ENCODE measurements at regions not wholly inside any gene's neighbourhood (a gene's known extent, or its start where the extent isn't known, plus 50 kb on each side); places are given as distances from the start of the nearest gene placed in this dataset.

GRCh38 chr11:29783506-29783905 is 233.3 kb downstream of the KCNA4 start:
- H3K27ac ChIP-seq (ENCODE audit: low read depth, low read length), result no peak overlapping the region
- H3K4me2 ChIP-seq (ENCODE audit: low read depth, low read length, poor library complexity, severe bottlenecking), result no peak overlapping the region
- H3K9ac ChIP-seq (ENCODE audit: low read length), result no peak overlapping the region
- no peaks in the 10 kb centered on the region for H3F3A ChIP-seq (ENCODE audit: insufficient read depth)
- no peak for TF ChIP-seq CTCF (IDR thresholded peaks at IDR 0.05; ENCODE audit: insufficient read depth, low read length, poor library complexity, severe bottlenecking)
- TF ChIP-seq EZH2phosphoT487 (conservative IDR thresholded peaks at IDR 0.05; ENCODE audit: low read length), result no peak
- no peaks in the 10 kb centered on the region for H3K79me2 ChIP-seq (ENCODE audit: insufficient read depth, low read length)
- H3K9me3 ChIP-seq (ENCODE audit: insufficient read depth, low read length), result no peaks in the 10 kb centered on the region
- no peaks in the 10 kb centered on the region for H3K9me2 ChIP-seq (replicated peaks; ENCODE audit: insufficient read depth, low read length)
- H2AFZ ChIP-seq (ENCODE audit: low read depth, low read length, severe bottlenecking), result no peak overlapping the region
- H3K27me3 ChIP-seq (ENCODE audit: low read length), result no peaks in the 10 kb centered on the region
- H3K4me3 ChIP-seq (ENCODE audit: insufficient read depth, low read length, poor library complexity, severe bottlenecking), result no peak overlapping the region
- no peaks in the 10 kb centered on the region for H3K36me3 ChIP-seq (ENCODE audit: low read length)
- H4K20me1 ChIP-seq (ENCODE audit: low read depth, low read length), result no peaks in the 10 kb centered on the region

GRCh38 chr11:29782447-29782846 is 234.4 kb downstream of the KCNA4 start:
- Histone ChIP-seq H3K4me2 (ENCODE audit: low read depth, low read length, poor library complexity, severe bottlenecking) (no peak overlapping the region), H3K36me3 (ENCODE audit: low read length) (no peaks in the 10 kb centered on the region), H4K20me1 (ENCODE audit: low read depth, low read length) (no peaks in the 10 kb centered on the region), H3K4me3 (ENCODE audit: insufficient read depth, low read length, poor library complexity, severe bottlenecking) (no peak overlapping the region), H3K79me2 (ENCODE audit: insufficient read depth, low read length) (no peaks in the 10 kb centered on the region), H3K9me3 (ENCODE audit: insufficient read depth, low read length) (no peaks in the 10 kb centered on the region), H3K9ac (ENCODE audit: low read length) (no peak overlapping the region), H3F3A (ENCODE audit: insufficient read depth) (no peaks in the 10 kb centered on the region), H3K9me2 (replicated peaks; ENCODE audit: insufficient read depth, low read length) (no peaks in the 10 kb centered on the region), H3K27me3 (ENCODE audit: low read length) (no peaks in the 10 kb centered on the region), H2AFZ (ENCODE audit: low read depth, low read length, severe bottlenecking) (no peak overlapping the region), H3K27ac (ENCODE audit: low read depth, low read length) (no peak overlapping the region)
- no peak for TF ChIP-seq EZH2phosphoT487 (conservative IDR thresholded peaks at IDR 0.05; ENCODE audit: low read length)
- TF ChIP-seq CTCF (IDR thresholded peaks at IDR 0.05; ENCODE audit: insufficient read depth, low read length, poor library complexity, severe bottlenecking), result no peak

GRCh38 chr11:29781268-29781667 is 235.6 kb downstream of the KCNA4 start:
- no peak overlapping the region for H3K4me2 ChIP-seq (ENCODE audit: low read depth, low read length, poor library complexity, severe bottlenecking)
- no peaks in the 10 kb centered on the region for H3K27me3 ChIP-seq (ENCODE audit: low read length)
- H3K27ac ChIP-seq (ENCODE audit: low read depth, low read length), result no peak overlapping the region
- no peaks in the 10 kb centered on the region for H3K9me2 ChIP-seq (replicated peaks; ENCODE audit: insufficient read depth, low read length)
- H3K79me2 ChIP-seq (ENCODE audit: insufficient read depth, low read length), result no peaks in the 10 kb centered on the region
- no peaks in the 10 kb centered on the region for H3F3A ChIP-seq (ENCODE audit: insufficient read depth)
- no peak overlapping the region for H3K9ac ChIP-seq (ENCODE audit: low read length)
- no peaks in the 10 kb centered on the region for H3K36me3 ChIP-seq (ENCODE audit: low read length)
- TF ChIP-seq CTCF (IDR thresholded peaks at IDR 0.05; ENCODE audit: insufficient read depth, low read length, poor library complexity, severe bottlenecking) (no peak), EZH2phosphoT487 (conservative IDR thresholded peaks at IDR 0.05; ENCODE audit: low read length) (no peak)
- no peaks in the 10 kb centered on the region for H4K20me1 ChIP-seq (ENCODE audit: low read depth, low read length)
- H3K9me3 ChIP-seq (ENCODE audit: insufficient read depth, low read length), result no peaks in the 10 kb centered on the region
- no peak overlapping the region for H3K4me3 ChIP-seq (ENCODE audit: insufficient read depth, low read length, poor library complexity, severe bottlenecking)
- no peak overlapping the region for H2AFZ ChIP-seq (ENCODE audit: low read depth, low read length, severe bottlenecking)

Data from SU-DHL-6 (cell line).